HEK293T (cell line): ENCODE measurements at regions not wholly inside any gene's neighbourhood (a gene's known extent, or its start where the extent isn't known, plus 50 kb on each side); places are given as distances from the start of the nearest gene placed in this dataset.

Experiments
- ELF4 ChIP-seq: fragments of 450-650 bp; IDR thresholded peaks from 2 replicates; pipeline ENCODE4 v1.6.1; 2017; ENCODE audit warnings: antibody characterized with exemption
- FOXK2 ChIP-seq: fragments of 450-650 bp; IDR thresholded peaks from 2 replicates; pipeline ENCODE4 v1.6.1; 2016; ENCODE audit warnings: mild to moderate bottlenecking
- FOXM1 ChIP-seq: fragments of 450-650 bp; IDR thresholded peaks from 2 replicates; pipeline ENCODE4 v1.6.1; 2017; ENCODE audit warnings: mild to moderate bottlenecking, borderline replicate concordance

- TF ChIP-seq FOXM1: no peak
- no peak for TF ChIP-seq ELF4
- TF ChIP-seq FOXK2: no peak
Observed at GRCh38 chr1:198825254-198825653, 186.4 kb downstream of the PTPRC start.
